Subcutaneous abdominal adipose tissue (tissue), 5 donors: ENCODE measurements at regions not wholly inside any gene's neighbourhood (a gene's known extent, or its start where the extent isn't known, plus 50 kb on each side); places are given as distances from the start of the nearest gene placed in this dataset.
"Not testable (repeated sequence)": the region's sequence is repeated elsewhere in the genome, so short reads cannot be mapped to it uniquely, and the experiment has no call there.

Source experiments
- H3K27ac ChIP-seq: one replicate; pipeline ENCODE4 v1.7.0; 2013; ENCODE audit warnings: low read depth, mild to moderate bottlenecking, inconsistent platforms, low read length, moderate library complexity
- H3K27me3 ChIP-seq, 5 donors: one replicate each; pipeline ENCODE4 v1.7.0; 2013; ENCODE audit warnings: low read length in 5 of 5, inconsistent platforms in 1 of 5; ENCODE audit not compliant: control insufficient read depth in 5 of 5, insufficient read depth in 4 of 5
- H3K36me3 ChIP-seq, 5 donors: one replicate each; pipeline ENCODE4 v1.7.0; 2013; ENCODE audit warnings: low read length in 5 of 5; ENCODE audit not compliant: control insufficient read depth in 5 of 5, insufficient read depth in 5 of 5
- H3K4me1 ChIP-seq, 5 donors: one replicate each; pipeline ENCODE4 v1.7.0; 2013; ENCODE audit warnings: low read length in 5 of 5, mild to moderate bottlenecking in 3 of 5, moderate library complexity in 1 of 5; ENCODE audit not compliant: control insufficient read depth in 5 of 5, insufficient read depth in 5 of 5
- H3K4me3 ChIP-seq, 5 donors: one replicate each; pipeline ENCODE4 v1.7.0; 2013; ENCODE audit warnings: low read length in 5 of 5, low read depth in 1 of 5
- H3K9ac ChIP-seq, 5 donors: one replicate each; pipeline ENCODE4 v1.7.0; 2013; ENCODE audit warnings: low read length in 5 of 5, mild to moderate bottlenecking in 4 of 5, moderate library complexity in 3 of 5
- H3K9me3 ChIP-seq, 5 donors: one replicate each; pipeline ENCODE4 v1.7.0; 2013; ENCODE audit warnings: low read length in 5 of 5; ENCODE audit not compliant: control insufficient read depth in 5 of 5
- donor health status: healthy.
- donor health status: healthy.
- donor health status: healthy.
- donor health status: healthy.
- donor health status: healthy.

- no peak overlapping the region for H3K4me3 ChIP-seq
- H3K27me3 ChIP-seq = no peaks in the 10 kb centered on the region
- no peak overlapping the region for H3K27ac ChIP-seq
- H3K4me1 ChIP-seq = no peaks in the 10 kb centered on the region
- no peaks in the 10 kb centered on the region for H3K36me3 ChIP-seq
- H3K9ac ChIP-seq = no peak overlapping the region
- no peaks in the 10 kb centered on the region for H3K9me3 ChIP-seq
Measured at GRCh38 chr3:174482541-174482940, 376.6 kb upstream of the NAALADL2 start.

- H3K9me3 ChIP-seq = no peaks in the 10 kb centered on the region
- H3K27me3 ChIP-seq = no peaks in the 10 kb centered on the region
- no peak overlapping the region for H3K27ac ChIP-seq
- H3K4me3 ChIP-seq = no peak overlapping the region
- H3K9ac ChIP-seq = no peak overlapping the region
- H3K4me1 ChIP-seq = peaks cover 0 to under 1% (median 0%) of the 10 kb centered on the region in 5 donors
- no peaks in the 10 kb centered on the region for H3K36me3 ChIP-seq
Measured at GRCh38 chr3:174483254-174483653, 375.9 kb upstream of the NAALADL2 start.

- not testable (repeated sequence) for H3K4me1 ChIP-seq, H3K27ac ChIP-seq, H3K36me3 ChIP-seq, H3K9me3 ChIP-seq, H3K27me3 ChIP-seq, H3K4me3 ChIP-seq, H3K9ac ChIP-seq
Measured at GRCh38 chr3:174483856-174484255, 375.3 kb upstream of the NAALADL2 start.

- peak overlapping the region in 2 of 5 donors; percentile 6 to 20 for H3K4me3 ChIP-seq
- peaks cover 0 to 8% (median 4%) of the 10 kb centered on the region in 5 donors for H3K4me1 ChIP-seq
- peaks cover 0 to 3% (median 0%) of the 10 kb centered on the region in 5 donors for H3K9me3 ChIP-seq
- H3K36me3 ChIP-seq = no peaks in the 10 kb centered on the region
- no peaks in the 10 kb centered on the region for H3K27me3 ChIP-seq
- no peak overlapping the region for H3K9ac ChIP-seq
- no peak overlapping the region for H3K27ac ChIP-seq
Measured at GRCh38 chr3:174488527-174488926, 370.6 kb upstream of the NAALADL2 start.

GRCh38 chr3:174495311-174495710, 363.8 kb upstream of the NAALADL2 start:
- H3K27ac ChIP-seq = no peak overlapping the region
- no peaks in the 10 kb centered on the region for H3K9me3 ChIP-seq
- H3K27me3 ChIP-seq = no peaks in the 10 kb centered on the region
- no peaks in the 10 kb centered on the region for H3K4me1 ChIP-seq
- H3K36me3 ChIP-seq = no peaks in the 10 kb centered on the region
- no peak overlapping the region for H3K4me3 ChIP-seq
- H3K9ac ChIP-seq = no peak overlapping the region

- no peak overlapping the region for H3K27ac ChIP-seq
- no peak overlapping the region for H3K9ac ChIP-seq
- no peaks in the 10 kb centered on the region for H3K4me1 ChIP-seq
Measured at GRCh38 chr3:174495928-174496327, 363.2 kb upstream of the NAALADL2 start.

GRCh38 chr3:174498638-174499037, 360.5 kb upstream of the NAALADL2 start:
- Histone ChIP-seq H3K4me3 (peak overlapping the region in 1 of 5 donors; percentile 21), H3K27ac (no peak overlapping the region)

More at GRCh38 chr3:174495928-174496327, 363.2 kb upstream of the NAALADL2 start:
- no peaks in the 10 kb centered on the region for H3K9me3 ChIP-seq
- no peak overlapping the region for H3K4me3 ChIP-seq
- H3K36me3 ChIP-seq = no peaks in the 10 kb centered on the region
- no peaks in the 10 kb centered on the region for H3K27me3 ChIP-seq

GRCh38 chr3:174505266-174505665, 353.9 kb upstream of the NAALADL2 start:
- no peak overlapping the region for H3K27ac ChIP-seq
- H3K4me3 ChIP-seq = no peak overlapping the region
- no peaks in the 10 kb centered on the region for H3K9me3 ChIP-seq
- no peaks in the 10 kb centered on the region for H3K36me3 ChIP-seq
- no peak overlapping the region for H3K9ac ChIP-seq
- H3K4me1 ChIP-seq = no peaks in the 10 kb centered on the region
- no peaks in the 10 kb centered on the region for H3K27me3 ChIP-seq

More at GRCh38 chr3:174498638-174499037, 360.5 kb upstream of the NAALADL2 start:
- Histone ChIP-seq H3K36me3 (no peaks in the 10 kb centered on the region), H3K9ac (no peak overlapping the region), H3K9me3 (no peaks in the 10 kb centered on the region), H3K4me1 (no peaks in the 10 kb centered on the region), H3K27me3 (no peaks in the 10 kb centered on the region)

GRCh38 chr3:174524203-174524602, 334.9 kb upstream of the NAALADL2 start:
- no peaks in the 10 kb centered on the region for H3K36me3 ChIP-seq
- no peak overlapping the region for H3K4me3 ChIP-seq
- no peaks in the 10 kb centered on the region for H3K4me1 ChIP-seq
- H3K9me3 ChIP-seq = no peaks in the 10 kb centered on the region
- H3K9ac ChIP-seq = no peak overlapping the region
- H3K27ac ChIP-seq = no peak overlapping the region
- no peaks in the 10 kb centered on the region for H3K27me3 ChIP-seq

- no peaks in the 10 kb centered on the region for H3K4me1 ChIP-seq
- H3K4me3 ChIP-seq = no peak overlapping the region
- no peak overlapping the region for H3K27ac ChIP-seq
- no peaks in the 10 kb centered on the region for H3K27me3 ChIP-seq
- H3K9me3 ChIP-seq = no peaks in the 10 kb centered on the region
- H3K9ac ChIP-seq = no peak overlapping the region
- H3K36me3 ChIP-seq = no peaks in the 10 kb centered on the region
Measured at GRCh38 chr3:174529298-174529697, 329.8 kb upstream of the NAALADL2 start.
